Tibial artery (tissue), 4 donors: ENCODE measurements at regions not wholly inside any gene's neighbourhood (a gene's known extent, or its start where the extent isn't known, plus 50 kb on each side); places are given as distances from the start of the nearest gene placed in this dataset.

Source experiments
- DNase-seq, 2 donors: peaks; one replicate each; pipeline ENCODE4 v3.0.0-alpha.2; 2019
- H3K27ac ChIP-seq, 2 donors: fragments of 200-600 bp; sonication (generic) in 1 of 2; 1 replicate in 1 of 2; 2 replicates in 1 of 2; pipeline ENCODE4 v1.5.1; 2018 to 2019; ENCODE audit warnings: mild to moderate bottlenecking in 1 of 2
- H3K27me3 ChIP-seq, 2 donors: fragments of 200-600 bp; sonication (generic) in 1 of 2; one replicate each; pipeline versions ENCODE4 v1.5.1 to v1.6.0; 2016 to 2019
- H3K36me3 ChIP-seq, 3 donors: fragments of 200-600 bp; sonication (generic) in 2 of 3; one replicate each; pipeline ENCODE4 v1.5.1; 2016 to 2019; ENCODE audit warnings: mild to moderate bottlenecking in 2 of 3
- H3K4me1 ChIP-seq, 4 donors: fragments of 200-600 bp; sonication (generic) in 2 of 4; 1 replicate in 3 of 4; 2 replicates in 1 of 4; pipeline ENCODE4 v1.5.1; 2016 to 2019
- H3K4me3 ChIP-seq, 2 donors: fragments of 200-600 bp; sonication (generic) in 1 of 2; 1 replicate in 1 of 2; 2 replicates in 1 of 2; pipeline ENCODE4 v1.5.1; 2018 to 2019; ENCODE audit warnings: mild to moderate bottlenecking in 2 of 2
- H3K9me3 ChIP-seq, 3 donors: fragments of 200-600 bp; sonication (generic) in 1 of 3; one replicate each; pipeline ENCODE4 v1.5.1; 2016 to 2019
- intact Hi-C: fragments of 100-400 bp; cut with DNase I; formaldehyde crosslinking; loops from one replicate; pipeline ENCODE4 v1.15.0; 2023; ENCODE audit warnings: low total_unique reads
- TF ChIP-seq, protein P1 (sequence below), 2 experiments: fragments of 200-600 bp in 1 of 2; fragments of 450-650 bp in 1 of 2; IDR thresholded peaks; one replicate each; pipeline ENCODE4 v1.5.1; 2017 to 2019; ENCODE audit warnings: antibody characterized with exemption in 2 of 2, mild to moderate bottlenecking in 1 of 2, moderate library complexity in 1 of 2

DNA sequence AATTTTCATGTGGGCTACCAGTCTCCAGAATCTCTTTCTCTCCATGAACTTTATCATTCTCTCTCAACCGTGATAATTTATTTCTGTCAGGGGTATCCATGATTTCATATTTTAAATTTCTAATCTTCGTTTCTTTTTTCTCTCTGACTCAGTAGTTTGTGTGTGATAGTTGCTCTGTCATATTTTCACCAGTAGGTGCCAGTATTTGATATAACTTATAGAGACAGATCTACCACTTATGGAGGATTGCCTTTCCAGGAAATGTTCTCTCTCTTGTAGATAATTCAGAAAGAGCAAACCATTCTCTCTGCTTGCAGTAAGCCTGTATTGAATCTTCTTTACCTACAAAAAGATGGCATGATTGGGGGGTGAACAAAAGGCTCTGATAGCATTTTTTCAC lies 79.3 kb upstream of the DYNLT3 start:
- Histone ChIP-seq H3K9me3 (no peaks in the 10 kb centered on the region), H3K27ac (no peak overlapping the region), H3K27me3 (no peaks in the 10 kb centered on the region), H3K4me1 (no peaks in the 10 kb centered on the region), H3K4me3 (no peak overlapping the region), H3K36me3 (no peaks in the 10 kb centered on the region)
- TF ChIP-seq, protein P1, sequence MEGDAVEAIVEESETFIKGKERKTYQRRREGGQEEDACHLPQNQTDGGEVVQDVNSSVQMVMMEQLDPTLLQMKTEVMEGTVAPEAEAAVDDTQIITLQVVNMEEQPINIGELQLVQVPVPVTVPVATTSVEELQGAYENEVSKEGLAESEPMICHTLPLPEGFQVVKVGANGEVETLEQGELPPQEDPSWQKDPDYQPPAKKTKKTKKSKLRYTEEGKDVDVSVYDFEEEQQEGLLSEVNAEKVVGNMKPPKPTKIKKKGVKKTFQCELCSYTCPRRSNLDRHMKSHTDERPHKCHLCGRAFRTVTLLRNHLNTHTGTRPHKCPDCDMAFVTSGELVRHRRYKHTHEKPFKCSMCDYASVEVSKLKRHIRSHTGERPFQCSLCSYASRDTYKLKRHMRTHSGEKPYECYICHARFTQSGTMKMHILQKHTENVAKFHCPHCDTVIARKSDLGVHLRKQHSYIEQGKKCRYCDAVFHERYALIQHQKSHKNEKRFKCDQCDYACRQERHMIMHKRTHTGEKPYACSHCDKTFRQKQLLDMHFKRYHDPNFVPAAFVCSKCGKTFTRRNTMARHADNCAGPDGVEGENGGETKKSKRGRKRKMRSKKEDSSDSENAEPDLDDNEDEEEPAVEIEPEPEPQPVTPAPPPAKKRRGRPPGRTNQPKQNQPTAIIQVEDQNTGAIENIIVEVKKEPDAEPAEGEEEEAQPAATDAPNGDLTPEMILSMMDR (IDR thresholded peaks at IDR 0.05) = peak; percentile 42 to 59
- intact Hi-C loops = loop anchor here (5.0 kb wide), 1 partner anchor 246 kb away; no protein-coding TSS in a partner anchor
- no peak for DNase-seq

DNA sequence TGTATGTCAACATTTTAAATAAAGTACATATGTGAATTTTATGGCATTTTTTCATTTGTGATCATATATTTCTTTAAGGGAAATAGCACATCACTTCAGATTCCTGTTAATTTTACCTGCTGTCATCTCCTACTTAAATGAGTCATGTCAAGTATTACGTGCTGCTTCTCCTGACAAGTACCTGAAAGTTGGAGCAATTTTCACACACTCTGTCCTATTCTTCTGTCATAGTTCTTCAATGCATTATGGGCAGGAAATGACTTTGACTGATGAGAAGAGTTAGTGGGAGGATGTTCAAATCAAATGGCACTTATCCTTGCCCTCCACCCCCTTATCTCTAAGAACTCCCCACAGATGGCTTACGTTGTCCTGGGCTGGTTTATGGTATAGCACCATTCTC lies 64.2 kb upstream of the SYTL5 start:
- Histone ChIP-seq H3K36me3 (no peaks in the 10 kb centered on the region), H3K9me3 (no peaks in the 10 kb centered on the region), H3K4me1 (no peaks in the 10 kb centered on the region), H3K27me3 (no peaks in the 10 kb centered on the region), H3K4me3 (no peak overlapping the region), H3K27ac (no peak overlapping the region)
- DNase-seq = no peak
- TF ChIP-seq, protein P1 (IDR thresholded peaks at IDR 0.05) = no peak
- intact Hi-C loops = no loop called here

DNA sequence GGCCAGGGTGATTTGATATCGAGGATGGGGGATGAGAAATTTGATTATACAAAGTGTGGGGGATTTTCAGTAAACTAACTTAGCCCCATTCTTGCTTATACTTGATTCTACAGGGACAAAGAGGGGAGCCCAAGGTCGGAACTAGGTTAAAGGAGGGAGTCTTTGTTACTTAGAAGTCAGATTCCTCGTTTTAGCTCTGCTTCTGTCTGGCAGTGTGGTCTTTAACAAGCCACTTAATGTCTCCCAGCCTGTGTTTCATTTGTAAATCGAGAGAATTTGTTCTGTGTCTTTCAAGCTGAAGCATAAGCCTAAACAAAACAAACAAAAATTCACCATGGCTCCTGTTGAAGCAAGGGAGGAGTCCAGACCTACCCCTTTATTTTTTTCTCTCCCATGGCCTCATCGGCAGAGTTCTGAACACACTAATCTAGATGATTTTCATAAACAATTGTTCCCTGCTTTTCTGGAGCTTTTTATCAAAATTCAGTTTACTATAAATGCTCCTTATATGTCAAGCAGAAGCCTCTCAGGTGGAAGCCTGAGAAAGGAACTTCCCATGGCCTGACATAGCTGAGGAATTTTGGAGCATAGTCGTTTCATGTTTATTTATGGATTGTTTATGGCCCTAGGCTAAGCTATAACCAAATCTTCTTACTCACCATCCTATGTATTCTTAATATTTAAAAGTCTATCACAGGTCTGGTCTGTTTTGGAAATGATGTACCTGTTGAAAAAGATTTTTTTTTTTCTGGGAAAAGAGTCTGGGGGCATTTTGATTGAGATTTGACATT lies 62.6 kb upstream of the SYTL5 start:
- Histone ChIP-seq H3K4me3 (no peak overlapping the region), H3K27ac (no peak overlapping the region), H3K4me1 (no peaks in the 10 kb centered on the region), H3K27me3 (no peaks in the 10 kb centered on the region), H3K36me3 (no peaks in the 10 kb centered on the region), H3K9me3 (no peaks in the 10 kb centered on the region)
- DNase-seq = no peak
- intact Hi-C loops = no loop called here
- TF ChIP-seq, protein P1 (IDR thresholded peaks at IDR 0.05) = no peak

DNA sequence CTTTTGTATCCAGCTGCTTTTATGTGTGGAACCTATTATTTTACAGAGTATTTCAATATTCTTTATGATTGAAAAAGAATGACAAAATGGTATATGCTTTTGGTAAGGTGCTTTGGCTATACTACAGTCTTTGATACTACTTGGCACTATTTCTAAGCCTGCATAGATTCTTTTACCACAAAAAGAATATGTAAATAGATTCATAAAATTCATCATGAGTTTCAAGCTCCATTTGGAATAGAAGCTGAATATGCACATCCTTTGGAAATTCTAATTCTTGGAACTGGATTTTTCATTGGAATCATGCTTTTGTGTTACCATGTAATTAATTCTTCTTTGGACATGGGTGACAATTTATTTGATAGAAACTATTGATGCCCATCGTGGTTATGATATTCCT lies 60.2 kb upstream of the SYTL5 start:
- Histone ChIP-seq H3K36me3 (no peaks in the 10 kb centered on the region), H3K27me3 (no peaks in the 10 kb centered on the region), H3K4me3 (no peak overlapping the region), H3K4me1 (no peaks in the 10 kb centered on the region), H3K9me3 (no peaks in the 10 kb centered on the region), H3K27ac (no peak overlapping the region)
- TF ChIP-seq, protein P1 (IDR thresholded peaks at IDR 0.05) = no peak
- intact Hi-C loops = no loop called here
- DNase-seq = no peak

DNA sequence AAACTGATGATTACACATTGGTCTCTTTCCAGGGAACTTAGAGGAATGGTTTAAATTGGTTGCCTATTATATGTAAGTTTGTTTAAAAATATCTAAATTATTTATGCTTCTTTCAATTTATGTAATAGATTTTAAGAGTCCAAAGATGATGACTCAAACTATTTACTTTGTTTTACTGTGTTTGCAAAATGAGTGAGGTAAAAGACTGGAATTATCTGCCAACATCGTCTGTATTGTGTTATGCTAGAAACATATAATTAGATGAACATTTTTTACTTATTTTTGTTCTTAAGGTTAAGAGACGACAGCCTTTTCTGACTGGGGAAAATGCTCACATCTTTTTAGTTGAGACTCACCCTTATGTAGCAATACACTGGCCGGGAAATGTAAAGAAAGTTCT lies 51.1 kb upstream of the SYTL5 start:
- Histone ChIP-seq H3K36me3 (no peaks in the 10 kb centered on the region), H3K27ac (no peak overlapping the region), H3K4me1 (no peaks in the 10 kb centered on the region), H3K9me3 (no peaks in the 10 kb centered on the region), H3K27me3 (no peaks in the 10 kb centered on the region), H3K4me3 (no peak overlapping the region)
- no peak for DNase-seq
- TF ChIP-seq, protein P1 (IDR thresholded peaks at IDR 0.05) = no peak
- intact Hi-C loops = no loop called here
